Hematopoietic multipotent progenitor cell treated with erythropoietin and hydrocortisone succinate and interleukin-3 and kit ligand, for 4 days (in vitro differentiated cells): ENCODE measurements at regions not wholly inside any gene's neighbourhood (a gene's known extent, or its start where the extent isn't known, plus 50 kb on each side); places are given as distances from the start of the nearest gene placed in this dataset.

ENCODE experiments used
- DNase-seq: peaks from one replicate; pipeline ENCODE4 v3.0.0-alpha.2; 2015

- no peak for DNase-seq
Measured at GRCh38 chr18:77448046-77448445, 198.4 kb downstream of the GALR1 start.

DNA sequence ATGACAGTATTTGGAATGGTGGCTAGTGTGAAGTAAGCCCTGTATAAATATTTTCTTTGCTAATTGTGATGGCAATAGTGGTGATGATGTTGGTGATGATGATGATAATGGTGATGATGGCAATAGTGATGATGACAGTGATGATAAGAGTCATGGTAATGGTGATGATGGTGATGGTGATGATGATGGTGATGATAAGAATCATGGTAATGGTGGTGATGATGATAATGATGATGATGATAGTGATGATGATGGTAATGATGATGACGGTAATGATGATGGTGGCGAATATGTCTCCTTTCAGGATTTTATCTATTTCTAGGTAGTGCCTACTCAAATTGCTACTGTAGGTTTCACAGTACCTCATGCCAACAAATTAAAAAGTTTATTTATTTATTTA lies 205.4 kb downstream of the GALR1 start:
- no peak for DNase-seq

GRCh38 chr18:77457681-77458080 lies 208.0 kb downstream of the GALR1 start:
- DNase-seq, result no peak

- no peak for DNase-seq
Measured at GRCh38 chr18:77461062-77461688, 211.5 kb downstream of the GALR1 start.

DNA sequence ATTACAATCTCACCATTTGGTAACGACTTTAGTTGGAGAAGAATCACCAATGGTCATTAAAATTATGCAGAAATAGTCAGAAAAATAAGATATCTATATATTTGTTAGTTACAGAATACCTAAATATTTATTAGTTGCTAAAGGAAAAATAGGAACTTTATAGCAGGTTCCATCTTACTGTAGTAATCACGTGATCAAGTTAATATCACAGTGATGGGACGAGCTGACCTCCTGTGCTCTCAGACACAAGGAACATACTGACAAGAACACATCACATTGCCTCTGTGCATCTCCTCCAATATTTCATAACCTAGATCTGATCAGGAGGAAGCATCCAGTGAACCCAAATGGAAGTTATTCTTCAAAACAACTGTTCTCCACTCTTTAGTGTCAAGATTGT lies 215.3 kb downstream of the GALR1 start:
- DNase-seq, result no peak

- no peak for DNase-seq
Measured at GRCh38 chr18:77466890-77467289, 217.2 kb downstream of the GALR1 start.

GRCh38 chr18:77469131-77469530 lies 219.5 kb downstream of the GALR1 start:
- no peak for DNase-seq

DNA sequence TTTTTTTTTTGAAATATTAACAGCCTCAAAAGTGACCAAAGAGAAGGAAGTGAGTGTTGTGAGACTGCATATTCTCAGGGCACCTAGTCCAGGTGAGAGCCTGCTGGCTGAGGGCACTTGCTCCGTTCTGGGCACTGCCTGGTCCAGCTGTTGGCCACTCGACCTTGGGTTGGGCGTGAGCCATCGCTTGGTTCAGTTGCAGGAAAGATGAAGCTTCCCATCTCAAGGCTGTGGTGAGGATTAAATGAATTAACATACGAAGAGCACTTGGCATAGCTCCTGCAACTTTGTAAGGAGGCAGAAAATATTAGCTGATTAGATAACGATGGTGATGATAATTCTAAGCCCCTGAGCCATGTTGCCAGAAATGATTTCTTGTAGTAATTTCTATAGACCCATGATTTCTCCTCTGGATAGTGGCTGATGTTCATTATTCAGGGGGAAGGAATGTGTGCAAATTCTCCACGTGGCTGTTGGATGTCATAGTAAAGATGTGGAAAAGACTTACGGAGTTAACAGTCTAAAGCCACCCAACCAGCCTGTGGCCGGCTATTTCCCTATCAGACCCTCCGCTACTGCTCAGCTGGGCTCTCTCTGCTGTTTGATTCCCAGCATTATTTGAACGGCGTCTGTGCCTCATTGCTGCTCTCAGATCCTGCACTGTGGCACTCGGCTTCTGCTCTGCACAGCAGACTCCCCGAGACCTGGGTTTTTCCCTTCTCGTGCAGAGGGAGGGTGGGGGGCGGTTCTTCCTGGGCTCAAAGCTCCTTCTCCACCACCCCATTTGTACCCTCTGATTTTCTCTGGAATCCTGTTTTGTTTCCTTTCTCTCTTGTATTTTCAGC lies 221.1 kb downstream of the GALR1 start:
- DNase-seq, result no peak

DNA sequence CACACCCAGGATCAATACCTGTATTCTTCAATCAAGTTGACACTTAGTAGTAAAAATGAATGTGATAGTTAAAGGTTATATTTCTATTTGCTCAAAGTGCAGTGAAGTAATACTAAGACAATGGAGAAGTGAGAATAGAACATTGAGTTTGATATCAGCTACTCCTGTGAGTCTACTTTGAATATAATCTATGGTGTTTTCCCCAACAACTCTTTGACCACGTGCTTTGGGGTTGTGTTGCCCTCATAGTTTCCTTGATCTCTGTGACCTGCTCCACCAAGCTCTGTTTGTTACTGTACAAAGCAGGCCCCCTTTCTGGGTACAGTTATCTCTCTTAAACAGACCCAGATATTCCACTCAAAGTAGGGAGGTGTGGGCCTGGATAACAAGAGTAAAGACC lies 222.9 kb downstream of the GALR1 start:
- peak; percentile 43 for DNase-seq

GRCh38 chr18:77478646-77479442 lies 229.2 kb downstream of the GALR1 start:
- peak; percentile 1 for DNase-seq

GRCh38 chr18:77481541-77481940 lies 231.9 kb downstream of the GALR1 start:
- no peak for DNase-seq

GRCh38 chr18:77482190-77483085 lies 232.8 kb downstream of the GALR1 start:
- no peak for DNase-seq

DNA sequence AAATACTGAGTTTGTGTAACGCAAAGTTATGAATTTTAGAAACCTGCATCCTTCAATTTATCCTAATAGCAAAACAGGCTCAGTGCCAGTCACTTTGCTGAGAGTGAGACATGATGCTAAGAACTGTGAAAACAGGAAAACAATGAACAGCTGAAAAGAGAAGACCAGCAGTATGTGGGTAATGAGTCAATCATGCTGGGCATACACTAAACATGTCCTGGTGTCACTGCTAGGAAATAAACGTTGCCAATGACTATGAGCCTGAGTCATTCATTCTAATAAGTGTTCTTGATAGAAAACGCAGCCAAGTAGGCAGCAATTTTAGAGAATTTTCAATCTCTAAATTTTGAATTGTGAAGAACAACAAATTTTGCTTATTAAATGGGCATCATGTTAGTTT lies 237.3 kb downstream of the GALR1 start:
- no peak for DNase-seq

DNA sequence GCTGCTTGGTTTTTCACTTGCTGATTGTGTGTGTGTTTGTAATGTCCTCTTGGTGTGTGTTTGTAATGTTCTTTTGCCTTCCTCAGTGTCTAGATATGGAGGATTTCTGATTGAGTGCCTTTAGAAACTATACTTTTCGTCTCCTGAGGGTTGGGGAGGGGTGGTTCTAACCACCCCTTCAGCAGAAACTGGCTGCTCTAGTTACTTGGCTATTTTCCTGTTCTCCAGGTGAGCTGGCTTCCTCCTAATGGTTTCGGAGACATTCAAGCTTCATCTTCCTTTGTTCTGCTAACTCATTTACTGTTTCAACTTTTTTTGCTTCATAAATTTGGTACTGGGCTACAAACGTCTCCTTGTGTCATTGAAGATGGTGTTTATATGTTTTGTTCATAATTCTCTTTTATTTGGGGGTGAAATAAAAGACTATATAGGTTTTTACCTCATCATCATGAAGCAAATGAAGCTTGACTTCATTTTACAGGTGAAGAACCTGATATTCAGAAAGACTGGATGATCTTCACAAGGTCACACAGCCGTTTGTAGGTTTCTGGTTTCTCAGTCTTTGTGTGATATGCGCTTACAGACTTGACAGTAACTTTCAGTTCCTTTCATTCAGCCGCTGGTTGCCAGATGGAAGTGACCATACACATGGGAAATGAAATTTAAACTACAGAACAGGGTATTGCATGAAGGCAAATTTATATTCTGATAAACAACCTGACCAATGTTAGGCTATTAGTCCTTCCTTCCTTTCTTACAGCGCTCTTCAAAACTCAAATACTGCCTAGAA lies 238.5 kb downstream of the GALR1 start:
- DNase-seq, result no peak

DNA sequence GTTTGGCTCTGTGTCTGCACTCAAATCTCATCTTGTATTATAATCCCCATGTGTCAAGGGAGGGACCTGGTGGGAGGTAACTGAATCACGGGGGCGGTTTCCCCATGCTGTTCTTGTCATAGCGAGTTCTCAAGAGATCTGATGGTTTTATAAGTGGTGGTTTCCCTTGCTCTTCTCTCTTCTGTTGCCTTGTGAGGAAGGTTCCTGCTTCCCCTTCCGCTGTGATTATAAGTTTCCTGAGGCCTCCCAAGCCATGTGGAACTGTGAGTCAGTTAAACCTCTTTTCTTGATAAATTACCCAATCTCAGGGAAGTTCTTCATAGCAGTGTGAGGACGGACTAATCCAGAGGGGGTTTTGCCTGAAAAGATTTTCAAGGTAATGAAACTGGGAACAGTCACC lies 245.4 kb downstream of the GALR1 start:
- no peak for DNase-seq

DNA sequence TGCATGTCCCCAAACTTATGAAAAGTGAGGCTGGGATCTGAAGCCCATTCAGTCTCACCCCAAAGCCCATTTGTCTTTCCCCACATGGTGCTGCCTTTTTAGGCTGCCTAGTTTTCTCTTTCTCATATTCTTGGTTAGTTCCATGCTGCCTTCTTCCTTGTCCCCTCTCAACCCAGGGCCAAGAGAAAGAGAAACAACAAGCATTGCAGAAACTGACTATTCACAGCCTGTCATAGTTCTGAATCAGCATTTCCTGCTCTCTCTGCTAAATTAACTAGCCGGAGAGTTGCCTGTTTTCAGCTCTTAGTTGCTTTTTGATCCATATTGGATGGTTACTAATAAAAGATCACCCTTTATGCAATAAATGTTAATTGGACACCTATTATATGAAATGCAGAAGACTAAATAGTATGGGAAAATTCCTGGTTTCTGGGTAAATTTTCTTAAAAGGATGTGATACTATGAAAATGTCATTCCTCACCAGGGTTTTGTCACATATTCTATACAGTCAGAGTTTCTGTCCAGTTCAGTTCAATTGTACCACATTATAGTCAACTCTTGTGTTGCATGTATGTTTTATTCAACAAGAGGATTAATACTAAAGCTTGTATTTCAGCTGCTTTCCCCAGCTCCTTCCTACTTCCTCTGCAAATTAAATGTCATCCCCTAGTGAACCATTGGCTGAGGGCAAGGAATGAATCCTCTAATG lies 246.5 kb downstream of the GALR1 start:
- peak; percentile 4 for DNase-seq

- DNase-seq, result no peak
Measured at GRCh38 chr18:77501266-77501665, 251.6 kb downstream of the GALR1 start.

DNA sequence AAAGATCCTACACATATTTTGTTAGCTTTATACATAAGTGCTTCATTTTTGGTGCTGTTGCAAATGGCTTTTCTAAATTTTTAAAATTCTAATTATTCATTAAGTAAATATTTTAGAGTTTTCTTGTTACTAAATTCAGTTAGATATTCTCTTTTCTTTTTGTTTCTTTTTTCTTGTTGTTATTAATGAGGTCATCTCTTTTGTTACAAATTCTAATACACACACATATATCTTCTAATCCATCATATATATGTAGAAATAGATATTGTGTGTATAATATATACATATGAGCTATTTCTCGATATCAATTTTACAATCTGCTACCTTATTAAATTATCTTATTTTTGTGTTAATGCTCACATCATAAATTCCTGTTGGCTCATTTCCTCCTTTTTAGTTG lies 255.9 kb downstream of the GALR1 start:
- no peak for DNase-seq

DNA sequence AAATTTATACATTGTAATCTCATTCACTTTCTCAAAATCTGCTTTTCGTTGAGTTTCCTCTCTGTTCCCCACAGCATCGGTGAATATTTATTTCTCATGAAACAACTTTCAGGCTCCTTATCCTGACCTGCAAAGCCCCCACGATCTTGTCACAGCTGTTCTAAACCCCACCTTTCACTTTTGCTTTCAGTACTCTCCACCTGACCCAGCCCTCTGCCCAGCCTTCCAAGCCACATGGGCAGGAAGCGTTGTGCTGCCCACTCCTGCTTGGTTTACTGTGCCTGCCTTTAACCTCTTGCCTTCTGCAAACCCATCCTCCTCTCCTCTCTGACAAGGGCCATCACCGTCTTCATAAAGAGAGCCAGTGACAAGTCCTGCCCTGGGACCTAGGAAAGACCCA lies 262.5 kb downstream of the GALR1 start:
- no peak for DNase-seq

GRCh38 chr18:77517901-77518300 lies 268.3 kb downstream of the GALR1 start:
- DNase-seq, result no peak

DNA sequence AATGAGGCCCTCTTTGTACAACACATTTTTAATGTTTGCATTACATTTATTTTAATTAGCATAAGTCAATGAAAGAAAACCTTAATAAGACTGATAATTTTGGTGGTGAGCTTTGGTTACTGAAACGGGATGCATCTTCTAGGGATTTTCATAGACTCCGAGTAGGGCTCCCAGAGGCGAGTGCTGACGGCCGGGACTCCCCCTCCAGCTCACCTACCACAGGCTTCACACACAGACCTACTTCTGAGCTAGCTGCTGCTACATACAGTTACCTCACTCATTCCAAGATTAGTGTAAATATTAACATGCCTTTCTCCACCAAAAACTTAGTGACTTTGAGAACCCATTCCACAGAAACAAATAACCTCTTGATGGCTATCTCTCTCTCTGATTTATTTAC lies 271.1 kb downstream of the GALR1 start:
- no peak for DNase-seq
